ENCODE measurements at regions not wholly inside any gene's neighbourhood (a gene's known extent, or its start where the extent isn't known, plus 50 kb on each side); places are given as distances from the start of the nearest gene placed in this dataset.

GRCh38 chr9:124179196-124180071 is 78.3 kb upstream of the NEK6 start:
- no peak for DNase-seq

GRCh38 chr9:124180557-124180956 is 77.2 kb upstream of the NEK6 start:
- no peak for DNase-seq

- DNase-seq, result no peak
Measured at GRCh38 chr9:124182741-124183140, 75.0 kb upstream of the NEK6 start.

- DNase-seq, result no peak
Measured at GRCh38 chr9:124183772-124184171, 74.0 kb upstream of the NEK6 start.

- no peak for DNase-seq
Measured at GRCh38 chr9:124185413-124185812, 72.3 kb upstream of the NEK6 start.

- no peak for DNase-seq
Measured at GRCh38 chr9:124187311-124187710, 70.4 kb upstream of the NEK6 start.

- DNase-seq, result no peak
Measured at GRCh38 chr9:124188331-124189110, 69.2 kb upstream of the NEK6 start.

GRCh38 chr9:124190761-124191160 is 67.0 kb upstream of the NEK6 start:
- DNase-seq, result no peak

- DNase-seq, result no peak
Measured at GRCh38 chr9:124191691-124192395, 65.9 kb upstream of the NEK6 start.

GRCh38 chr9:124196814-124197176 is 61.0 kb upstream of the NEK6 start:
- DNase-seq, result no peak

- no peak for DNase-seq
Measured at GRCh38 chr9:124197177-124198095, 60.3 kb upstream of the NEK6 start.

- DNase-seq, result no peak
Measured at GRCh38 chr9:124198331-124198730, 59.4 kb upstream of the NEK6 start.

GRCh38 chr9:124198948-124199347 is 58.8 kb upstream of the NEK6 start:
- no peak for DNase-seq

GRCh38 chr9:124199474-124199873 is 58.3 kb upstream of the NEK6 start:
- no peak for DNase-seq

GRCh38 chr9:124202447-124202971 is 55.2 kb upstream of the NEK6 start:
- no peak for DNase-seq

GRCh38 chr9:124205686-124206352 is 51.9 kb upstream of the NEK6 start:
- no peak for DNase-seq

GRCh38 chr9:124206391-124206790 is 51.4 kb upstream of the NEK6 start:
- DNase-seq, result no peak

Measured in right kidney (tissue), 1 donor.